ENCODE measurements at regions not wholly inside any gene's neighbourhood (a gene's known extent, or its start where the extent isn't known, plus 50 kb on each side); places are given as distances from the start of the nearest gene placed in this dataset.

GRCh38 chr6:168381726-168382458, 59.1 kb upstream of the SMOC2 start:
- Histone ChIP-seq H3K4me1 (ENCODE audit: insufficient read depth, low read length) (no peaks in the 10 kb centered on the region), H3K27ac (ENCODE audit: low read depth, low read length) (no peak overlapping the region), H3K4me3 (ENCODE audit: insufficient read depth, low read length) (no peak overlapping the region), H3K4me2 (ENCODE audit: insufficient read depth, low read length) (no peak overlapping the region), H4K20me1 (ENCODE audit: insufficient read depth, low read length) (no peaks in the 10 kb centered on the region), H3K27me3 (ENCODE audit: insufficient read depth, low read length) (no peaks in the 10 kb centered on the region), H2AFZ (ENCODE audit: low read length) (no peak overlapping the region), H3K79me2 (ENCODE audit: insufficient read depth, low read length) (no peaks in the 10 kb centered on the region), H3K9me3 (ENCODE audit: low read depth, low read length) (peaks cover 7% of the 10 kb centered on the region), H3K36me3 (ENCODE audit: insufficient read depth, low read length) (no peaks in the 10 kb centered on the region)
- TF ChIP-seq, protein P1, sequence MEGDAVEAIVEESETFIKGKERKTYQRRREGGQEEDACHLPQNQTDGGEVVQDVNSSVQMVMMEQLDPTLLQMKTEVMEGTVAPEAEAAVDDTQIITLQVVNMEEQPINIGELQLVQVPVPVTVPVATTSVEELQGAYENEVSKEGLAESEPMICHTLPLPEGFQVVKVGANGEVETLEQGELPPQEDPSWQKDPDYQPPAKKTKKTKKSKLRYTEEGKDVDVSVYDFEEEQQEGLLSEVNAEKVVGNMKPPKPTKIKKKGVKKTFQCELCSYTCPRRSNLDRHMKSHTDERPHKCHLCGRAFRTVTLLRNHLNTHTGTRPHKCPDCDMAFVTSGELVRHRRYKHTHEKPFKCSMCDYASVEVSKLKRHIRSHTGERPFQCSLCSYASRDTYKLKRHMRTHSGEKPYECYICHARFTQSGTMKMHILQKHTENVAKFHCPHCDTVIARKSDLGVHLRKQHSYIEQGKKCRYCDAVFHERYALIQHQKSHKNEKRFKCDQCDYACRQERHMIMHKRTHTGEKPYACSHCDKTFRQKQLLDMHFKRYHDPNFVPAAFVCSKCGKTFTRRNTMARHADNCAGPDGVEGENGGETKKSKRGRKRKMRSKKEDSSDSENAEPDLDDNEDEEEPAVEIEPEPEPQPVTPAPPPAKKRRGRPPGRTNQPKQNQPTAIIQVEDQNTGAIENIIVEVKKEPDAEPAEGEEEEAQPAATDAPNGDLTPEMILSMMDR (IDR thresholded peaks at IDR 0.05; ENCODE audit: extremely low read depth, low read depth, low read length): no peak
- peak; percentile 36 for DNase-seq (ENCODE audit: insufficient read length, low spot score, missing footprints)

GRCh38 chr6:168383062-168383854, 57.7 kb upstream of the SMOC2 start:
- no peaks in the 10 kb centered on the region for H3K4me1 ChIP-seq (ENCODE audit: insufficient read depth, low read length)
- TF ChIP-seq, protein P1 (IDR thresholded peaks at IDR 0.05; ENCODE audit: extremely low read depth, low read depth, low read length): no peak
- H3K27me3 ChIP-seq (ENCODE audit: insufficient read depth, low read length): no peaks in the 10 kb centered on the region
- H3K27ac ChIP-seq (ENCODE audit: low read depth, low read length): no peak overlapping the region
- H4K20me1 ChIP-seq (ENCODE audit: insufficient read depth, low read length): no peaks in the 10 kb centered on the region
- DNase-seq (ENCODE audit: insufficient read length, low spot score, missing footprints): peak; percentile 32
- no peaks in the 10 kb centered on the region for H3K79me2 ChIP-seq (ENCODE audit: insufficient read depth, low read length)
- H3K36me3 ChIP-seq (ENCODE audit: insufficient read depth, low read length): no peaks in the 10 kb centered on the region
- no peak overlapping the region for H3K4me2 ChIP-seq (ENCODE audit: insufficient read depth, low read length)
- no peak overlapping the region for H3K4me3 ChIP-seq (ENCODE audit: insufficient read depth, low read length)
- H3K9me3 ChIP-seq (ENCODE audit: low read depth, low read length): peaks cover 7% of the 10 kb centered on the region
- no peak overlapping the region for H2AFZ ChIP-seq (ENCODE audit: low read length)

GRCh38 chr6:168384045-168385036, 56.6 kb upstream of the SMOC2 start:
- peaks cover 7% of the 10 kb centered on the region for H3K9me3 ChIP-seq (ENCODE audit: low read depth, low read length)
- TF ChIP-seq, protein P1 (IDR thresholded peaks at IDR 0.05; ENCODE audit: extremely low read depth, low read depth, low read length): no peak
- H3K4me1 ChIP-seq (ENCODE audit: insufficient read depth, low read length): no peaks in the 10 kb centered on the region
- H3K4me2 ChIP-seq (ENCODE audit: insufficient read depth, low read length): peak overlapping the region; percentile 30
- H3K4me3 ChIP-seq (ENCODE audit: insufficient read depth, low read length): no peak overlapping the region
- no peaks in the 10 kb centered on the region for H3K79me2 ChIP-seq (ENCODE audit: insufficient read depth, low read length)
- DNase-seq (ENCODE audit: insufficient read length, low spot score, missing footprints): peak; percentile 83
- no peaks in the 10 kb centered on the region for H3K36me3 ChIP-seq (ENCODE audit: insufficient read depth, low read length)
- H2AFZ ChIP-seq (ENCODE audit: low read length): no peak overlapping the region
- H3K27ac ChIP-seq (ENCODE audit: low read depth, low read length): no peak overlapping the region
- no peaks in the 10 kb centered on the region for H3K27me3 ChIP-seq (ENCODE audit: insufficient read depth, low read length)
- H4K20me1 ChIP-seq (ENCODE audit: insufficient read depth, low read length): no peaks in the 10 kb centered on the region

Measured in osteoblast (primary cell).